ENCODE measurements at regions not wholly inside any gene's neighbourhood (a gene's known extent, or its start where the extent isn't known, plus 50 kb on each side); places are given as distances from the start of the nearest gene placed in this dataset.
"Not testable (repeated sequence)": the region's sequence is repeated elsewhere in the genome, so short reads cannot be mapped to it uniquely, and the experiment has no call there.

DNA sequence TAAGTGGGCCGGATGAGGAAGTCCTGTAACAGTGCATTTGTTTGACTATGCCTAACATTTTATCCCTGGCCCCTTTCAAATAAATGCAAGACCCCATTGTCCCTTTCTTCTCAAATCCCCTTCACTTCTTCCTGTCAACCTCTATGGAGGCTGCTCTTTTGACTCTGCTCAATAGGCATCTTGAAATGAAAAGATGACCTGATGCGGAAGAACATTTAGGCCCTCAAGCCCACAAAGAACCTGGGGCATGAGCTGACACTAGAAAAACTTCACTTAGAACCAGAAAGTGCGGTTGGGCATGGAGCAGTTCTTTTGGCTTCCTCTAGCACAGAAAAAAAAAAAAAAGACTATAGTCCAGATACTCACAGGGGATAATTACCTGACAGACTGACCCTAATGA is 1434.7 kb upstream of the WWC1 start:
- no peak for DNase-seq

GRCh38 chr5:166860426-166860825 is 1431.0 kb upstream of the WWC1 start:
- no peak for DNase-seq

DNA sequence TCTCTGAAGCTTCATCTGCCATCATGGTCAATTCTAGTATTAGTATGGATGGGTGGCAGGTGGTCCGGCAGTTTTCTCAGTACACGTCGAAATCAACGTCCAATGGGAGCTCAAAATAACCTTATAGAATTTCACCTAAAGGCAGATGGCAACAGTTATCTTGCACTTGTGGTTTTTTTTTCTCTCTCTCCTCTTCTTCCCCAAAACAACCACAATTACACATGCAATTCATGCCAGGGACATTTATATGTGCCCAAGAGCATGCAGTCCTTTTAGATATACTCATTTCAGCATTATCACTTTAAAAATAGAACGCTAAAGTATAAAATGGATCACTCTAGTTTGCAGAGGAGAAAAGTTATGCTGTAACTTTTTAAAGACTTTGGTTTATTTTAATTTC is 1428.9 kb upstream of the WWC1 start:
- DNase-seq, result no peak

DNA sequence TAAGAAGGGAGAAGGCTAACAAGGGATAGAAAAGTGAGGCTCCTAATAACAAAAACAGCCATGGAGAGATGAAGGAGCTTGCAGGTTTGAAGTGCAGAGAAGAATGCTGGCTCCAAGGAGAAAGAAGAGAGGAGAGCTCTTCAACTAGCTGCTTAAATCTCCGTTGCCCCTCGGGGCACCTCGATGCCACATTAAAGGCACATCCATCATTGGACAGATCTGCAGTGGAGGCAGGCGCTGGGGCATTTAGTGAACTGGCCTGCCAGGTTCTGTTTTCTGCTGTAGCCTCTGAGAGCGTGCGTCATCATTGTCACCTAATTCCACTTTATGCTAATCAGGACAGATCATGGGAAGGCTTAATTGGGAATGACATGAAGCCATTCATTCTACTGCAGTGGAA is 1426.2 kb upstream of the WWC1 start:
- no peak for DNase-seq

DNA sequence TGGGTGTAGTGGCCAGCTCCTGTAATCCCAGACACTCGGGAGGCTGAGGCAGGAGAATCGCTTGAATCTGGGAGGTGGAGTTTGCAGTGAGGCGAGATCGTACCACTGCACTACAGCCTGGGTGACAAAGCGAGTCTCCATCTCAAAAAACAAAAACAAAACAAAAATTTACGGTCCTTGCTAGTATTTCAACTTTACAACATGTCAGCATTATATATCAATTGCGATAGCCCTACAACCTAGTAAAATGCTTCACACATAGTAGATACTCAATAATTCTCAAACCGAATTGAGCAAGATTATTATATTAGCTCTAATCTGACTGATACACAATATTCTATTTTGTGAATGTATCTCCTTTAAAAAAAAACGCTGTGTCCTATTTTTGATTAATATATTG is 1411.0 kb upstream of the WWC1 start:
- DNase-seq, result no peak

DNA sequence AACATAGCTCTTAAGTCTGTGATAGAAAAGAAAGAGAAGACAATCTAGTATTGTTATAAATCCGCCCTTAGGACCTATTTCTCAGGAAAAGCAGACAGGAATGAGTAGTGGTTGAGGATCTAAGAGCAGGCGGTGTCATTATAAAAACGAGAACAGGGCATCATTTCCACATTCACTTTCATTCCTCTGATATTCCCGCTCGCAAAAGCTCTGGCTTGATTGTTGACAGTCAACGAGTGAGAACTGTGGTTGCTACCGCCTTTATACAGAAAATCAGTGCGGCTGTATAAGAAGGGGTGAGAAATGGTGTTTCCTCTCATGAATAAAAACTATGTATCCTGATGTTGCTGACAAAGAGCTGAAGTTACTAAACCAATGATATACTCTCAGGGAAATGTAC is 1409.6 kb upstream of the WWC1 start:
- no peak for DNase-seq

DNA sequence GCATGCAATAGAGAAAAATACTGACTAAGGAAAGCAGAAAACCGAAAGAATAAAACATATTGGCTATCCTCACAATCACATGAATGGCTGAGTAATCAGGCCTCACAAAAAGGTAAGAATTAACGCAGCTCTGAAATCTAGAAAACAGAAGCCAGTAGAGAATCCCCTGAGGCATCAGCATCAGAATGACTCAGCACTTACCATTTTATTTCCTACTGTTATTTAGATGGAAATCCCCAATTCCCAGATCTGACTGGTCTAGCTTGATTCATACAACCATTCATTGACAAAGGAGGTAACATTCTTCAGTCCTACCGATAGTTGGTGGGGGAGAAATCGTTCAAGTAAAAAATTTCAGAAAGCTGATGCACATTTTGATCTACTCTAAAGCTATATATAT is 1408.4 kb upstream of the WWC1 start:
- no peak for DNase-seq

- DNase-seq, result no peak
These were observed 1393.3 kb upstream of the WWC1 start for GRCh38 chr5:166898166-166898565.

DNA sequence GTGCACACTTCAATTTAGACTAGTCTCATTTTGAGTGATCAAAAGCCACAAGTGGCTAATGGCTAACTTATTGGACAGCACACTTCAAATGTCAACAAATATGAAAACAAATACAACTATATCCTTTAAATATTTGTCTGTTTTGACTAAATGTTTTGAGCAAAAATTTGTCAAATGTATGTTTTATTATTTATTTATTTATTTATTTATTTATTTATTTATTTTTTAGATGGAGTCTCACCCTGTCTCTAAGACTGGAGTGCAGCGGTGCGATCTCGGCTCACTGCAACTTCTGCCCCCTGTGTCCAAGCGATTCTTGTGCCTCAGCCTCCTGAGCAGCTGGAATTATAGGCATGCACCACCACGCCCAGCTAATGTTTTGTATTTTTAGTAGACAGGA is 1392.1 kb upstream of the WWC1 start:
- DNase-seq, result no peak

GRCh38 chr5:166904571-166904970 is 1386.9 kb upstream of the WWC1 start:
- DNase-seq, result no peak

GRCh38 chr5:166906991-166907713 is 1384.3 kb upstream of the WWC1 start:
- DNase-seq, result no peak

DNA sequence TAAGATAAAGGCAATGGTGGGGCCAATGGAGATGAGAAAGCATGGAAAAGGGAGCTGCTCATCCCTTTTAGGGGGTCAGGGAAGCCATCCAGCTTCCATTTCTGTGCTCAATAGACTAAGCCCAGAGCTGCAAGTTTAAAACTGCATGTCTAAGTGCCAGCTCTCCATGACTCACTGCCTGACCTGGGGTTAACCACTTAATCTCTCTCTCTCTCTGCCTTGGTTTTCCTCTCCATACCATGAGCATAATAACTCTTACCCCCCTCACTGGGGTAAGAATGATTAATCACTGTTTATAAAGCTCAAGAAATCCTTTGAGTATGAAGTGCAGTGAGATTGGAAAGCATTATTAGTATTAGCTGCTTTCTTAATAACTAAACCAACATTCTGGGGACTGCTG is 1382.4 kb upstream of the WWC1 start:
- no peak for DNase-seq

GRCh38 chr5:166909926-166910325 is 1381.5 kb upstream of the WWC1 start:
- no peak for DNase-seq

- no peak for DNase-seq
These were observed 1380.5 kb upstream of the WWC1 start for GRCh38 chr5:166910995-166911394.

GRCh38 chr5:166916021-166916420 is 1375.4 kb upstream of the WWC1 start:
- DNase-seq, result no peak

- DNase-seq, result no peak
These were observed 1365.3 kb upstream of the WWC1 start for GRCh38 chr5:166926138-166926537.

DNA sequence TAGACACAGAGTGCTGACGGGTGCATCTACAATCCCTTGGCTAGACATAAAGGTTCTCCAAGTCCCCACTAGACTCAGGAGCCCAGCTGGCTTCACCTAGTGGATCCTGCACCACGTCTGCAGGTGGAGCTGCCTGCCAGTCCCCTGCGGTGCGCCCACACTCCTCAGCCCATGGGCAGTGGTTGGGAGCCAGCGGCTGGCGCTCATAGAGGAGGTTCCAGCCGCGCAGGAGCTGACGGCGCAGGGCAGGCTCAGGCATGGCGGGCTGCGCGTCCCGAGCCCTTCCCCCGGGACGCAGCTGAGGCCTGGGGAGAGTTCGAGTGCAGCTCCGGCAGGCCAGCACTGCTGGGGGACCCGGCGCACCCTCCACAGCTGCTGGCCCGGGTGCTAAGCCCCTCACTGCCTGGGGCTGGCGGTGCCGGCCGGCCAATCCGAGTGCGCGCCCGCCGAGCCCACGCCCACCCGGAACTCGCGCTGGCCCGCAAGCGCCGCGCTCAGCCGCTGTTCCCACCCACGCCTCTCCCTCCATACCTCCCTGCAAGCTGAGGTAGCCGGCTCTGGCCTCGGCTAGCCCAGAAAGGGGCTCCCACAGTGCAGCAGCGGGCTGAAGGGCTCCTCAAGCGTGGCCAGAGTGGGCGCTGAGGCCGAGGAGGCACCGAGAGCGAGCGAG is 1364.5 kb upstream of the WWC1 start:
- not testable (repeated sequence) for DNase-seq

DNA sequence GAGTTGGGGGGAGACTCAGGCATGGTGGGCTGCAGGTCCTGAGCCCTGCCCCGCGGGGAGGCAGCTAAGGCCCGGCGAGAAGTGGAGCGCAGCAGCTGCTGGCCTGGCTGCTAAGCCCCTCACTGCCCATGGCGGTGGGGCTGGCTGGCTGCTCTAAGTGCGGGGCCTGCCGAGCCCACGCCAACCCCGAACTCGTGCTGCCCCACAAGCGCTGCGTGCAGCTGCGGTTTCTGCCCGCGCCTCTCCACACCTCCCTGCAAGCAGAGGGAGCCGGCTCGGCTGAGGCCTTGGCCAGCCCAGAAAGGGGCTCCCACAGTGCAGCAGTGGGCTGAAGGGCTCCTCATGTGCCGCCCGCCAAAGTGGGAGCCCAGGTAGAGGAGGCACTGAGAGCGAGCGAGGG is 1355.1 kb upstream of the WWC1 start:
- DNase-seq, result no peak

DNA sequence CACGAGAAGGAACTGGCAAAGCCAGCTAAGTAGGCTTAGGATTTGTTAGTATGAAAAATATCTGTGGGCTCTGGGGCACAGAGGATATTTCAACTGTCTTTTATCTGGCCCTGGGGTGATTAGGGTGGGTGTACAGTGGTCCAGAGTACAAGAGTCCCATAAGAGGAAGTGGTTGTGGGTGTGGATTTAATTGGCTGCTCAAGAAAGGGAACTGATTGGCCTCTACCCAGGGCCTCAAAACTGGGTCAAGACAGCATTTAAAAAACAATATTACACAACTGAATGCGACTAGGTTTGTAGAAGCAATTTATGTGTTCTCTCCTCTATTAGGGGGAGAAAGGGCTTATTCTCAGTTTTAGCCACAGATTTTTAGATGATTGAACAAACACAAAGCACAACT is 1353.4 kb upstream of the WWC1 start:
- no peak for DNase-seq

DNA sequence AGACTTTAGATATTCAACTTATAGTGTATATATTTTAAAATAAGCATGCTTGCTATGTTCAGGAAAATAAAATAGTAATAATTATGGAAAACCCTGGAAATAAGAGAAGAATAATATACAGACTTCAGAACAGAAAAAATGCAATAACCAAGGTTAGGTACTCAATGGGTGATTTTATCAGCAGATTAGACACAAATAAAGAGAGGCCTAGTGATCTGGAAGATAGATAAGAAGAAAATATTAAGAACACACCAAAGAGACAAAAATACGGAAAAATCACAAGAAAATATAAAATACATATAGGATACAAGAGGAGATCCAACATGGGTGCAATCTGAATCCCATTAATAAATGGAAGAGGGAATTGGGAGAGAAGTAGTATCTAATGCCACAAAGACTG is 1348.5 kb upstream of the WWC1 start:
- DNase-seq, result no peak

- no peak for DNase-seq
These were observed 1344.4 kb upstream of the WWC1 start for GRCh38 chr5:166947045-166947444.

DNA sequence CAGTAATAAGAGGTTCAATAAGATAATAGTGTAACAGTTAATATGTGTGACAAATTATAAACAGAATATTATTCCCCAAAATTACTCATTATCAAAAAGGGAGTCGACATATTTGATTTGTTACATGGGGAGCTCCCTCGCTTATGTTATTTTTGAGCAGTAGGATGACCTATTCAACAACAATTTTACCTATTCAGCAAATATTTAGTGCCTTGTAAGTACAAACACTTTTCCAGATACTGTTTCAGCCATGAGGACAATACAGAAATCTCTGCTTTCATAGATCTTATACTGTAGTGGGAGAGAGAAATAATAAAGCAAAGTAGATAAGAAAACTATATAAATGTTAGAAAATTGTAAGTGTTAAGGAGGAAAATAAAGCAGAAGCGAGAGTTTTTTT is 1342.8 kb upstream of the WWC1 start:
- no peak for DNase-seq

DNA sequence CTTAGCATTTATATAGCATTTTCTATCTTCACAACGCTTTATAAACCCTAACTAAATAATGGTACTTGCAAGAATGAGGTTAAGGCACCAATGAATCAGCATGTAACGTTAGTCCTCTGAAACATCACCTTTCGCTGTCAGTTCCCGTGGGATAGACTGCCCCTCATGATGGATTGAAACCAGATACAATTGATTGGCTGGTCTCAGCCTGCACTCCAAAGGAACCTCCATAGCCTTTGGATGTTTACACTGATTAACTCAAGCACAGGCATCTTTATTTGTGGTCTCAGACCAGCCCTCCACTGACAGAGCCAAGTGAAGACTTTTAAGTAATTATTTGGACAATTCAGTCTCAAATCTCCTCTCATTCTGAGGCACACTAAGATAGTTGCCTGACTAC is 1339.4 kb upstream of the WWC1 start:
- no peak for DNase-seq

GRCh38 chr5:166957782-166958181 is 1333.7 kb upstream of the WWC1 start:
- no peak for DNase-seq

Measured in muscle of arm (tissue), 1 donor.